ELR (cell line): ENCODE measurements at regions not wholly inside any gene's neighbourhood (a gene's known extent, or its start where the extent isn't known, plus 50 kb on each side); places are given as distances from the start of the nearest gene placed in this dataset.

Experiments
- DNase-seq: peaks from one replicate; pipeline ENCODE4 v3.0.0-alpha.2; 2015; ENCODE audit warnings: low read depth

GRCh38 chr6:92826633-92827032 lies 592.7 kb downstream of the EPHA7 start:
- no peak for DNase-seq

DNA sequence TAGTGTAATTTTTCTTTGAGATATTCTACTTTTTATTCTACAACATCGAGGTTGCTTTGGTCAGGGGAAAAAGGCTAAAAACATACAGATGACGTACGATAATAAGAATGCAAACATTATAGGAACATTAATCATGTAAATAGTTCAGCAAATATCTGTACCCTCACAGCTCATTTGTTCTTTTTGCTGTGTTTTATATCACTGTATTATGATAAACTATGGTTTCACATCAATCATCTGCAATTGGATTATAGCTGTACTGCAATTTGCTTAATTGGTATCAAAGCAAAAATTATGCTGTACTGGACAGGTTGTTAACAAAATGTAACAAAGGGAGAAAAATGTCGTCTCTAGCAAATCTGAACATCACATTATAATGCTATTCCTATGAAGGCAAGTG lies 597.1 kb downstream of the EPHA7 start:
- DNase-seq = no peak

DNA sequence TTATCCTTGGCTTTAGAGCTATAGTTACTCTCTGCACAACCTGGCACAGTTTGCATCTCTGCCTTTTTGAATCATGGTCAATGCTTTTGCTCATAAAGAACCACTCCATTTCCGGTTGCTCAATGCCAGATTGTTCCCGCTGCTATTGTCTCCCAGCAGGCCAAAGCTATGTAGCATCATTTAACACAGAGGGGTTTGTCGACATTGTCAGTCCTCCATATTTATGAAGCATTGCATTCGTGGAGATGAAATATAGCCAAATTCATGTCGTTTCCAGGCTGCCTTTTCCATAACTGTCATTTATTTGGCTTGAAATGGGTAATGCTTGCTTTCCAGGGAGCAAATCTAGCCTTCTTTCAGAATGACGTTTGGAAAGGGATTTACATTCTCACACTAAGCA lies 598.8 kb downstream of the EPHA7 start:
- DNase-seq = no peak

DNA sequence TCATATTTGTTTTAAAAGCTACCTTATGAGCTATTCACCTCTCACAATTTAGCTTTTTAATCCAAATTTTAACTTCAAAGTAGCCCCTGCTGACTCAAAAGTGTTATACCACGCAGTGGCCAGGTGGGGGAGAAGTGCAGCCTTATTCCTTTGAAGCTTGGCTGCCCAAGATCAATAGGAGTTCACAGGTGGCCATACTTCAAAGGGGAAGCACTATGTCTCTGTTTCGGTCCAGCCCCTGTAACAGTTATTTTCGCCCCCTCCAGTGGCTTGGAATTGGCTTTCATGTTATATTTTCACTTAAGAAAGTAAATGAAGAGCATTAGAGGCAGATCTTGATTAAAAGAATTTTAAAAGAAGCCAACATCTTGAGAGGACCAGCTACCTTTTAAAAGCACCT lies 608.4 kb downstream of the EPHA7 start:
- peak; percentile 2 for DNase-seq

DNA sequence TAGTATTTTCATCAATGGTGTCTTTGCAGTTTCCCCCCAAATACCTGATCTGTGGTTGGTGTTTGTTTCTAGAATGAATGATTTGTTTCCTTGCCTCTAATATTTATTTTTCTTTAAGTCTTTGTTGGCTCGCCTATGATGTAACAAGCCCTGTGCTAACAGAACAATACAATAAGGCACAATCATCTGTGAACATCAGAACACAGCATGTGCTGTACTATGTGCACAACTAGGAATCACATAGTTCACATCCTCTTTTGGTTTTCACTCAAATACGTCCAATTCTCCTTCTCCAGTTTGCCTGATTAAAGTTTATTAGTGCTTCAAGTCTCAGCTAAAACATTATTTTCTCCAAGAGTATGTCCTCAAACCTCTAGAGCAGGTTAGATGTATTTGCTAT lies 613.1 kb downstream of the EPHA7 start:
- DNase-seq = no peak

DNA sequence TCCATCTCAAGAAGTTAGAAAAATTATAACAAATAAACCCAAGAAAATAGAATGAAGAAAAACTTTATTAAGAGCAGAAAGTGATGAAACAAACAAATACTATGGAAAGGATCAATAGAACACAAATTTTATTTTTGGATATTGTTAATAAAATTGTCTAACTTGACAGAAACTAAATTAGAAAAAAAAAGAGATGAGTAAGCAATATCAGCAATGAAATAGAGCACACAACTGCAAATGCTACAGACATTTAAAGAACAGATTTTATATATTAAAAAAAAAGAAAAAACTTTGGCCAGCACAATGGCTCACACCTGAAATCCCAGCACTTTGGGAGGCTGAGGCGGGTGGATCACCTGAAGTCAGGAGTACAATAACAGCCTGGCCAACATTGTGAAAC lies 628.0 kb downstream of the EPHA7 start:
- no peak for DNase-seq

GRCh38 chr6:92790381-92790780 lies 629.0 kb downstream of the EPHA7 start:
- no peak for DNase-seq

GRCh38 chr6:92784235-92784634 lies 635.1 kb downstream of the EPHA7 start:
- DNase-seq = no peak

- DNase-seq = no peak
Observed at GRCh38 chr6:92779746-92780145, 639.6 kb downstream of the EPHA7 start.

DNA sequence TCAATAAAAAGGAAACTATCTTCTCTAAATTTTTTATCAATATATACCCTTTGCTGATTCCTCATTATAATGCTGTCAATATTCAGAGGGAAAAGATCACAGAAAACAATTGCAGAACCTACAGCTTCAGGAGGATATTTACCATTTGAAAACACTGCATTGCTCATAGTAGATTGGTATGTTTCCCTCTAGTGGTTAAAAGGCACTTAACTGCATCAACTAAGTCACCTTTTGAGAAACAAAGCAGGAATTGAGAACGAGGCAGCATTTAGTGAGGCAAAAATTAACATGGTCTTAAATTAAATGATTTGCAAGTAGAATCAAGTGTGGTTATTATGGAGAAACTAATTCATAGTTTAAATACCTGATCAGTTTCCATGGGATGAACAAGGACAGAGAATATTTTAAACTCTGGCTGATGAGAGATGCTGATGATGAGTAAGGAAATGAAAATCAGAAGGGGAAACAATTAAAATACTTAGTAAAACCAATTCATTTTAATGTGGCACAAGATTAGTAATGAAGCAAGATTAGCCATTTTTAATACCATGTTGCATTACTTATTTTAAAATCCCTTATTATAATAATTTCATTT lies 642.1 kb downstream of the EPHA7 start:
- DNase-seq = no peak

GRCh38 chr6:92770540-92770939 lies 648.8 kb downstream of the EPHA7 start:
- DNase-seq = no peak

DNA sequence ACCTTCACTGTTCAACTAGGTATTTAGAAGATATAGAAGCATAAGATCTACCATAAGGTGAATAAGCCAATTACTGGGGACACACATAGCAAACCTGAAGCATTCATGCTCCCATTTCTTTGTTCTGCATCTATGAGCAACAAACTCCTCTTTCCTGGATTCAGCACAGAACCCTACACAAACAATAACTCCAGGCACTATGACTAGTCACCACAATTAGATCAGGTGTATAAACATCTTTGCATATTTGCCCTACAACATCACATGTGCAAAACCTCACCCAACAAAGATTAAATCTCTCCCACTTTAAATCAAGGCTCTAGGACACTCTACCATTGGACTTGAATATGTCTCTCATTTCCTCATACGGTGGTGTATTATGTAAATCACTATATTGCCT lies 652.3 kb downstream of the EPHA7 start:
- no peak for DNase-seq

- no peak for DNase-seq
Observed at GRCh38 chr6:92763680-92764079, 655.7 kb downstream of the EPHA7 start.

- no peak for DNase-seq
Observed at GRCh38 chr6:92763274-92763584, 656.1 kb downstream of the EPHA7 start.

DNA sequence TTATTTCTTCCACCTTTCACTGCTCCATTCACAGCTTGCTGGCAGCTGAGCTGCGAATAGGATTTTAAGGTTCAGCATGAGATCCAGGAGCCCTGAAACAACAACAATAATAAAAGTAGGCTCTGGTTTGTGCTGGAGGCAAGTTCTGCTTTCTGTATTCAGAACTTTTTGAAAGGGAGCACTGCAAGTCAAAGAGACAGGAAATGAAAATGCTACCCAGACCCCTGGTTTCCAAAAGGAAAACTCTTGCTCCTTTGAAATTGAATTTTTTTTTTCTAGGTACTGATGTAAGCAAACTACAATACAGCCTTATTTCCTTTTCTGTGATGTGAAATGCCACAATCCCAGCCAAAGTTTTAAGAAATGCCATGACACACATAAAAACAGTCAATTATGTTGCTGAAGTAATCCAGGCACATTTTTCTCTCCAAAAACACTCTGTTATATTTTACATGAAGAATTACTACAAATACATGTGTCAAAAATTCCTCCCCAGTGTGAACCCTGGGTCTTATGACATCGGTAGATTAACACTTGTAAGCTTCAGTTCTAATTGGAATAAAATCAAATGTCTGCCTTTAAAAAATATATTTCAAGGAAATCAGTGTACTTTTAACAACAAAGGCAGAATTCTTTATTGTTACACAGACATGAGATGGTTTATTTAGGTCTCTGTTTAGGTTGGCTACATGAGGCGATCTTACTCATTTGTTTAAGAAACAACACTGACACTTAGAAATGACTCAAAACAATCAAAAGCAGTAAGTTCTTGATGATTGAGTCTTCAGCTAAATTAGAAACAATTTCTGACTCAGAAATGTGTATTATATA lies 656.7 kb downstream of the EPHA7 start:
- no peak for DNase-seq

GRCh38 chr6:92759178-92759577 lies 660.2 kb downstream of the EPHA7 start:
- no peak for DNase-seq

GRCh38 chr6:92757925-92758324 lies 661.4 kb downstream of the EPHA7 start:
- no peak for DNase-seq

GRCh38 chr6:92756912-92757311 lies 662.4 kb downstream of the EPHA7 start:
- DNase-seq = no peak

DNA sequence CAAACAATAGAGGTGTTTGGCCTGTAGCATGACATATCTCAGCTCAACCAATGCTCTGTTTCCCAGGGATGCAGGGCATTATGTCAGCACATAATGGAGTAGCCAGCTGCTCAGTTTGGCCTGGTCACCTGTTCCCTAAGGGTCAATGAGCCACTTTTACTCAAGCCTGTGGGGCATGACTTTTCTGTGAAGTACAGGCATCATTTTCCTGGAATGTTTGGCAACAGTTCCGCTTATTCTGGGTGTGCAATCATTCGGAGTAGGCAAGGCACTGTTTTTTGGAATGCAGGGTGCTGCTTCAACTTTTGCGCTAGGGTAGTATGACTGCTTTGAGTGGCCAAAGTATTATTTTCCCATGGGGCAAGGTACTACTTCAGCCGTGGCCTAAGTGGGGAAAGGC lies 665.4 kb downstream of the EPHA7 start:
- DNase-seq = no peak

DNA sequence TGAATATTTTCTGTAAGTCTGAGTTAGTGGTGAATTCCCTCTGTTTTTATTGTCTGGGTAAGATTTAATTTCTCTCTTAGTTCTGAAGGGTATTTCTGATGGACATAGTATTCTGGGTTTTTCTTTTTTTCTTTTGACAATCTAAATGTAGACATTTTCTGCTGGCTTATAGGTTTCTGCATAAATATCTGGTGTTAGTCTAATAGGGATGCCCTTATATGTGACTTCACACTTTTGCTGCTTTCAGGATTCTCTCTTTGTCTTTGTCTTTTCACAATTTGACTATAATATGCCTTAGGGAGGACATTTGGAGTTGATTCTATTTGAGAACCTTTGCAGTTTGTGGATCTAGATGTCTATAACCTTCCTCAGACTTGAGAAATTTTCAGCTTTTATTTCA lies 667.2 kb downstream of the EPHA7 start:
- DNase-seq = no peak

GRCh38 chr6:92748131-92748530 lies 671.2 kb downstream of the EPHA7 start:
- DNase-seq = no peak

GRCh38 chr6:92737983-92738382 lies 681.4 kb downstream of the EPHA7 start:
- DNase-seq = no peak

DNA sequence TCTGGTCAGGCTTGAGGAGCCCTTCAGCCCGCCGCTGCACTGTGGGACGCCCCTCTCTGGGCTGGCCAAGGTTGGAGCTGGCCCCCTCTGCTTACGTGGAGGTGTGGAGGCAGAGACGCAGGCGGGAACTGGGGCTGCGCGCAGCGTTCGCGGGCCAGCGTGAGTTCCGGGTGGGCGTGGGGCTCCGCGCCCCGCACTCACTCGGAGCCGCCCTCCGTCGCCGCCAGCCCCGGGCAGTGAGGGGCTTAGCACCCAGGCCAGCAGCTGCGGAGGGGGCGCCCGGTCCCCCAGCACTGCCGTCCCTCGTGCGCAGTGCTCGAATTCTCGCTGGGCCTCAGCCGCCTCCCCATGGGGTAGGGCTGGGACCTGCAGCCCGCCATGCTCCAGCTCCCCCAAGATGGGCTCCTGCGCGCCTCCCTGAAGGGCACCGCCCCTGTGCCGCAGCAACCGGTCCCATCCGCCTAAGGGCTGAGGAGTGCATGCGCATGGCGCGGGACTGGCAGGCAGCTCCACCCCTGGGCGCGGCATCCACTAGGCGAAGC lies 695.9 kb downstream of the EPHA7 start:
- no peak for DNase-seq

GRCh38 chr6:92719773-92720172 lies 699.6 kb downstream of the EPHA7 start:
- no peak for DNase-seq
